ENCODE measurements at regions not wholly inside any gene's neighbourhood (a gene's known extent, or its start where the extent isn't known, plus 50 kb on each side); places are given as distances from the start of the nearest gene placed in this dataset.

GRCh38 chr18:51879329-51879728 lies 460.7 kb upstream of the DCC start:
- no peak overlapping the region for H3K27ac ChIP-seq
- TF ChIP-seq CTCF (IDR thresholded peaks at IDR 0.05) (no peak), ZFX (IDR thresholded peaks at IDR 0.05; ENCODE audit: borderline replicate concordance) (no peak)

- TF ChIP-seq CTCF (IDR thresholded peaks at IDR 0.05) (no peak), ZFX (IDR thresholded peaks at IDR 0.05; ENCODE audit: borderline replicate concordance) (no peak)
Observed at GRCh38 chr18:51881394-51881793, 458.6 kb upstream of the DCC start.

GRCh38 chr18:51884039-51884438 lies 456.0 kb upstream of the DCC start:
- TF ChIP-seq ZFX (IDR thresholded peaks at IDR 0.05; ENCODE audit: borderline replicate concordance) (no peak), CTCF (IDR thresholded peaks at IDR 0.05) (no peak)
- no peak overlapping the region for H3K27ac ChIP-seq

More at GRCh38 chr18:51881394-51881793, 458.6 kb upstream of the DCC start:
- no peak overlapping the region for H3K27ac ChIP-seq

- TF ChIP-seq ZFX (IDR thresholded peaks at IDR 0.05; ENCODE audit: borderline replicate concordance), result no peak
- no peak for TF ChIP-seq CTCF (IDR thresholded peaks at IDR 0.05)
- no peak overlapping the region for H3K27ac ChIP-seq
Observed at GRCh38 chr18:51890762-51891161, 449.2 kb upstream of the DCC start.

GRCh38 chr18:51891876-51892275 lies 448.1 kb upstream of the DCC start:
- TF ChIP-seq ZFX (IDR thresholded peaks at IDR 0.05; ENCODE audit: borderline replicate concordance) (no peak), CTCF (IDR thresholded peaks at IDR 0.05) (no peak)

GRCh38 chr18:51897884-51898283 lies 442.1 kb upstream of the DCC start:
- no peak for TF ChIP-seq CTCF (IDR thresholded peaks at IDR 0.05)
- no peak for TF ChIP-seq ZFX (IDR thresholded peaks at IDR 0.05; ENCODE audit: borderline replicate concordance)
- H3K27ac ChIP-seq, result no peak overlapping the region

More at GRCh38 chr18:51891876-51892275, 448.1 kb upstream of the DCC start:
- no peak overlapping the region for H3K27ac ChIP-seq

GRCh38 chr18:51907687-51908597 lies 432.1 kb upstream of the DCC start:
- TF ChIP-seq ZFX (IDR thresholded peaks at IDR 0.05; ENCODE audit: borderline replicate concordance) (no peak), CTCF (IDR thresholded peaks at IDR 0.05) (no peak)
- H3K27ac ChIP-seq, result no peak overlapping the region

Measured in 22Rv1 (cell line).